ENCODE measurements at regions not wholly inside any gene's neighbourhood (a gene's known extent, or its start where the extent isn't known, plus 50 kb on each side); places are given as distances from the start of the nearest gene placed in this dataset.
"Not testable (repeated sequence)": the region's sequence is repeated elsewhere in the genome, so short reads cannot be mapped to it uniquely, and the experiment has no call there.

GRCh38 chr15:38809621-38810020, 245.0 kb upstream of the RASGRP1 start:
- H3K27me3 ChIP-seq (replicated peaks in 1 of 7), result peaks cover 0 to 5% (median 0%) of the 10 kb centered on the region in 7 donors
- TF ChIP-seq POLR2A (IDR thresholded peaks at IDR 0.05) (no peak), CTCF (IDR thresholded peaks at IDR 0.05 in 8 of 11, conservative IDR thresholded peaks at IDR 0.05 in 3 of 11) (no peak), POLR2AphosphoS5 (IDR thresholded peaks at IDR 0.05) (no peak)
- intact Hi-C loops (cut with DNase I; ENCODE audit: low total_unique reads), result loop anchor here (10.0 kb wide), 1 partner anchor 765 kb away; no protein-coding TSS in a partner anchor
- no peak overlapping the region for H3K27ac ChIP-seq
- no peaks in the 10 kb centered on the region for H3K9me3 ChIP-seq
- H3K4me3 ChIP-seq, result no peak overlapping the region
- no peaks in the 10 kb centered on the region for H3K36me3 ChIP-seq
- no peaks in the 10 kb centered on the region for H3K4me1 ChIP-seq
- DNase-seq, result no peak

GRCh38 chr15:38810686-38811085, 246.1 kb upstream of the RASGRP1 start:
- Histone ChIP-seq H3K9me3 (no peaks in the 10 kb centered on the region), H3K36me3 (no peaks in the 10 kb centered on the region), H3K27me3 (replicated peaks in 1 of 7) (no peaks in the 10 kb centered on the region), H3K4me3 (no peak overlapping the region), H3K4me1 (no peaks in the 10 kb centered on the region), H3K27ac (no peak overlapping the region)
- intact Hi-C loops (cut with DNase I; ENCODE audit: low total_unique reads), result loop anchor here (10.0 kb wide), 1 partner anchor 764 kb away; no protein-coding TSS in a partner anchor
- TF ChIP-seq CTCF (IDR thresholded peaks at IDR 0.05 in 8 of 11, conservative IDR thresholded peaks at IDR 0.05 in 3 of 11) (no peak), POLR2A (IDR thresholded peaks at IDR 0.05) (no peak), POLR2AphosphoS5 (IDR thresholded peaks at IDR 0.05) (no peak)
- WGBS, 5 donors, result 54 to 98% (median 79%) methylated on average over 2 of the region's 2 CpGs
- DNase-seq, result no peak

- 79 to 88% (median 87%) methylated on average over 1 of the region's 1 CpG for WGBS, 5 donors
- not testable (repeated sequence) for H3K36me3 ChIP-seq; H3K27me3 ChIP-seq (replicated peaks in 1 of 7); H3K27ac ChIP-seq; H3K4me3 ChIP-seq; H3K9me3 ChIP-seq; DNase-seq
- peaks cover 0 to 11% (median 7%) of the 10 kb centered on the region in 6 donors for H3K4me1 ChIP-seq
- intact Hi-C loops (cut with DNase I; ENCODE audit: low total_unique reads), result loop anchor here (10.0 kb wide), 1 partner anchor 761 kb away; no protein-coding TSS in a partner anchor
Measured at GRCh38 chr15:38814254-38814653, 249.6 kb upstream of the RASGRP1 start.

- DNase-seq, result no peak
- TF ChIP-seq POLR2AphosphoS5 (IDR thresholded peaks at IDR 0.05) (no peak), CTCF (IDR thresholded peaks at IDR 0.05 in 8 of 11, conservative IDR thresholded peaks at IDR 0.05 in 3 of 11) (no peak), POLR2A (IDR thresholded peaks at IDR 0.05) (no peak)
- Histone ChIP-seq H3K27ac (no peak overlapping the region), H3K36me3 (no peaks in the 10 kb centered on the region), H3K4me3 (no peak overlapping the region), H3K4me1 (peaks cover 0 to 11% (median 7%) of the 10 kb centered on the region in 6 donors), H3K9me3 (no peaks in the 10 kb centered on the region), H3K27me3 (replicated peaks in 1 of 7) (no peaks in the 10 kb centered on the region)
- intact Hi-C loops (cut with DNase I; ENCODE audit: low total_unique reads), result loop anchor here (5.0 to 10.0 kb wide), 2 partner anchors 177 to 760 kb away; no protein-coding TSS in a partner anchor
- 78 to 98% (median 93%) methylated on average over 1 of the region's 1 CpG for whole genome bisulfite sequencing, 5 donors
Measured at GRCh38 chr15:38814891-38815290, 250.3 kb upstream of the RASGRP1 start.

All from spleen (tissue), 11 donors.